ENCODE measurements at regions not wholly inside any gene's neighbourhood (a gene's known extent, or its start where the extent isn't known, plus 50 kb on each side); places are given as distances from the start of the nearest gene placed in this dataset.

- no peaks in the 10 kb centered on the region for H3K36me3 ChIP-seq (ENCODE audit: control insufficient read depth, insufficient read depth, low read length)
- no peaks in the 10 kb centered on the region for H3K9me3 ChIP-seq (ENCODE audit: control insufficient read depth, insufficient read depth, low read depth, low read length)
- H3K27me3 ChIP-seq (ENCODE audit: control insufficient read depth, insufficient read depth, low read length) = peaks cover 21% of the 10 kb centered on the region
- TF ChIP-seq, protein P1, sequence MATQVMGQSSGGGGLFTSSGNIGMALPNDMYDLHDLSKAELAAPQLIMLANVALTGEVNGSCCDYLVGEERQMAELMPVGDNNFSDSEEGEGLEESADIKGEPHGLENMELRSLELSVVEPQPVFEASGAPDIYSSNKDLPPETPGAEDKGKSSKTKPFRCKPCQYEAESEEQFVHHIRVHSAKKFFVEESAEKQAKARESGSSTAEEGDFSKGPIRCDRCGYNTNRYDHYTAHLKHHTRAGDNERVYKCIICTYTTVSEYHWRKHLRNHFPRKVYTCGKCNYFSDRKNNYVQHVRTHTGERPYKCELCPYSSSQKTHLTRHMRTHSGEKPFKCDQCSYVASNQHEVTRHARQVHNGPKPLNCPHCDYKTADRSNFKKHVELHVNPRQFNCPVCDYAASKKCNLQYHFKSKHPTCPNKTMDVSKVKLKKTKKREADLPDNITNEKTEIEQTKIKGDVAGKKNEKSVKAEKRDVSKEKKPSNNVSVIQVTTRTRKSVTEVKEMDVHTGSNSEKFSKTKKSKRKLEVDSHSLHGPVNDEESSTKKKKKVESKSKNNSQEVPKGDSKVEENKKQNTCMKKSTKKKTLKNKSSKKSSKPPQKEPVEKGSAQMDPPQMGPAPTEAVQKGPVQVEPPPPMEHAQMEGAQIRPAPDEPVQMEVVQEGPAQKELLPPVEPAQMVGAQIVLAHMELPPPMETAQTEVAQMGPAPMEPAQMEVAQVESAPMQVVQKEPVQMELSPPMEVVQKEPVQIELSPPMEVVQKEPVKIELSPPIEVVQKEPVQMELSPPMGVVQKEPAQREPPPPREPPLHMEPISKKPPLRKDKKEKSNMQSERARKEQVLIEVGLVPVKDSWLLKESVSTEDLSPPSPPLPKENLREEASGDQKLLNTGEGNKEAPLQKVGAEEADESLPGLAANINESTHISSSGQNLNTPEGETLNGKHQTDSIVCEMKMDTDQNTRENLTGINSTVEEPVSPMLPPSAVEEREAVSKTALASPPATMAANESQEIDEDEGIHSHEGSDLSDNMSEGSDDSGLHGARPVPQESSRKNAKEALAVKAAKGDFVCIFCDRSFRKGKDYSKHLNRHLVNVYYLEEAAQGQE (IDR thresholded peaks at IDR 0.05; ENCODE audit: insufficient read depth in 1 of 2, low read depth in 2 of 2, low read length in 1 of 2) = no peak
- TF ChIP-seq SIN3A (IDR thresholded peaks at IDR 0.05; ENCODE audit: borderline replicate concordance, insufficient read depth, low read depth, low read length) (no peak), TCF7L2 (IDR thresholded peaks at IDR 0.05; ENCODE audit: low read depth, low read length) (no peak), POLR2AphosphoS5 (IDR thresholded peaks at IDR 0.05; ENCODE audit: low read depth, low read length) (no peak), CTCF (IDR thresholded peaks at IDR 0.05) (no peak)
- BruUV-seq (replicated peaks) = no TSS peak
- H3K27ac ChIP-seq (ENCODE audit: low read length) = no peak overlapping the region
- H3K4me3 ChIP-seq (ENCODE audit: low read depth in 2 of 2, low read length in 2 of 2) = no peak overlapping the region
- ChIA-PET POLR2A (no interaction called here), CTCF (no interaction called here)
- DNase-seq (ENCODE audit: low read depth, low spot score) (no peak), ATAC-seq (no peak)
- intact Hi-C loops (cut with micrococcal nuclease; ENCODE audit: unreplicated experiment) = no loop called here
- in situ Hi-C loops (cut with HindIII; ENCODE audit: low pct_unique_long_range_greater_than_20kb, low sequenced_read_pairs) = no loop called here
- H3K4me1 ChIP-seq (ENCODE audit: control insufficient read depth, insufficient read depth, low read length) = no peaks in the 10 kb centered on the region
Measured at GRCh38 chr3:197432384-197433127, 123.2 kb downstream of the BDH1 start.

DNA sequence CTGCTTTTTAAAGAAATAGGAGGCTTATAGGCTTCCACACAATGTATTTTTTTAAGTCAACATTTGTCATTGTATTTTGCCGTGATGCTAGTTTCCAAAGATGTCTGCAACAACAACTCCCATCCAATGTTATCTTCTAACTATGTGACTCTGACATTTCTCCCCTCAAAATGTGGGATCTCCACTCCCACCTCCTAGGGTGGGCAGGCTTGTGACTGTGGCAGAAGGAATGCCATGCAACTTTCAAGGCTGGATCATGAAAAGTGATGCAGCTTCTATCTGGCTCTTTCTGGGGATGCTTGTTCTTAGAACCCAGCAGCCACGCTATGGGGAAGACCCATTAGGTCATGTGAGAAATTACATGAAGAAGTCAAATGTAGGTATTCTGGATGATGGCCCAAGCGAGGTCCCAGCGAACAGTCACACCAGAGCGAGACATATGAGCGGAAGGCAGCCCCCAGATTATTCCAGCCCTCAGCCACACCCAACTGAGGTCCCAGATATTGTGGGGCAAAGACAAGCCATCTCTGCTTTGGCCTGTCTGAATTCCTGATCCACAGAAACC is 124.3 kb downstream of the BDH1 start:
- Histone ChIP-seq H3K27me3 (ENCODE audit: control insufficient read depth, insufficient read depth, low read length) (peaks cover 21% of the 10 kb centered on the region), H3K4me1 (ENCODE audit: control insufficient read depth, insufficient read depth, low read length) (no peaks in the 10 kb centered on the region), H3K27ac (ENCODE audit: low read length) (no peak overlapping the region), H3K4me3 (ENCODE audit: low read depth in 2 of 2, low read length in 2 of 2) (no peak overlapping the region), H3K36me3 (ENCODE audit: control insufficient read depth, insufficient read depth, low read length) (no peaks in the 10 kb centered on the region), H3K9me3 (ENCODE audit: control insufficient read depth, insufficient read depth, low read depth, low read length) (no peaks in the 10 kb centered on the region)
- CTCF ChIA-PET = no interaction called here
- BruUV-seq (replicated peaks) = no TSS peak
- intact Hi-C loops (cut with micrococcal nuclease; ENCODE audit: unreplicated experiment) (no loop called here), in situ Hi-C loops (cut with HindIII; ENCODE audit: low pct_unique_long_range_greater_than_20kb, low sequenced_read_pairs) (no loop called here)
- POLR2A ChIA-PET = no interaction called here
- ATAC-seq (no peak), DNase-seq (ENCODE audit: low read depth, low spot score) (no peak)
- TF ChIP-seq, protein P1 (IDR thresholded peaks at IDR 0.05; ENCODE audit: insufficient read depth in 1 of 2, low read depth in 2 of 2, low read length in 1 of 2) = no peak
- TF ChIP-seq CTCF (IDR thresholded peaks at IDR 0.05) = no peak
- TF ChIP-seq TCF7L2 (IDR thresholded peaks at IDR 0.05; ENCODE audit: low read depth, low read length) = no peak
- TF ChIP-seq POLR2AphosphoS5 (IDR thresholded peaks at IDR 0.05; ENCODE audit: low read depth, low read length) = no peak
- TF ChIP-seq SIN3A (IDR thresholded peaks at IDR 0.05; ENCODE audit: borderline replicate concordance, insufficient read depth, low read depth, low read length) = no peak

Measured in Panc1 (cell line).